ENCODE measurements at regions not wholly inside any gene's neighbourhood (a gene's known extent, or its start where the extent isn't known, plus 50 kb on each side); places are given as distances from the start of the nearest gene placed in this dataset.

DNA sequence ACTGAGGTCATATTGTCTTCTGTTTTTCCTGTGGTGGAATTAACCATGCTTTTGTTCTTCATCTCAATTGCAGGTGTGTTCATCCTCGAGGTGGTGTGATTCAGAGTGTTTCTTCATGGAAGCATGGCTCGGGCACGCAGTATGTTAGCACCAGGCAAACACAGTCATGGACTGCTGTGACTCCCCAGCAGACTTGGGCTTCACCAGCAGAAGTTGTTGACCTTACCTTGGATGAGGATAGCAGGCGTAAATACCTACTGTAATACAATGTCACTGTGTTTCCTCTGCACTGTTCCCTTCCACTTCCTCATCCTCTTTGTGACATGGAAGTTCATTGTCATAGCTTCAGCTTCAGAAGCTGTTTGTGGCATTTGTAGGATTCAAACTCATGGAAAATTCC lies 158.7 kb downstream of the HAUS1 start:
- in situ Hi-C loops (cut with HindIII; ENCODE audit: low sequenced_read_pairs) = no loop called here

DNA sequence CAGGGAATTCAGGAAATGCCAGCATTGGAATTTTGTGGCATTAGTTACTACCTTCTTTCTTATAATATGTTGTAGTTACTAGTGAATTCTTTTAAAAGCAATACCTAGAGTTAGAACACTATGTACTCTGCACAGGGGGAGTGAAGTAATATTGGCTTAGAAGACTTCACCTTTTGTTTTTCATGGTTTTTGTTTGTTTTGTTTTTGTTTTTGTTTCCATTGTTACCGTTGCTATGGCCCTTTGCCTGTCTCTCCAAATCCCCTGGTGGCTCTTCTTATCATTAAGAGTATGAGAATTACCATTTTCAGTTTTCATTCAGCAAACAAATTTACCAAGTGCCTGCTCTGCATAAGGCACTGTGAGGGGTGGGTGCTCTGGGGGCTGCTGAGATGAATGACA lies 160.1 kb downstream of the HAUS1 start:
- in situ Hi-C loops (cut with HindIII; ENCODE audit: low sequenced_read_pairs) = no loop called here

DNA sequence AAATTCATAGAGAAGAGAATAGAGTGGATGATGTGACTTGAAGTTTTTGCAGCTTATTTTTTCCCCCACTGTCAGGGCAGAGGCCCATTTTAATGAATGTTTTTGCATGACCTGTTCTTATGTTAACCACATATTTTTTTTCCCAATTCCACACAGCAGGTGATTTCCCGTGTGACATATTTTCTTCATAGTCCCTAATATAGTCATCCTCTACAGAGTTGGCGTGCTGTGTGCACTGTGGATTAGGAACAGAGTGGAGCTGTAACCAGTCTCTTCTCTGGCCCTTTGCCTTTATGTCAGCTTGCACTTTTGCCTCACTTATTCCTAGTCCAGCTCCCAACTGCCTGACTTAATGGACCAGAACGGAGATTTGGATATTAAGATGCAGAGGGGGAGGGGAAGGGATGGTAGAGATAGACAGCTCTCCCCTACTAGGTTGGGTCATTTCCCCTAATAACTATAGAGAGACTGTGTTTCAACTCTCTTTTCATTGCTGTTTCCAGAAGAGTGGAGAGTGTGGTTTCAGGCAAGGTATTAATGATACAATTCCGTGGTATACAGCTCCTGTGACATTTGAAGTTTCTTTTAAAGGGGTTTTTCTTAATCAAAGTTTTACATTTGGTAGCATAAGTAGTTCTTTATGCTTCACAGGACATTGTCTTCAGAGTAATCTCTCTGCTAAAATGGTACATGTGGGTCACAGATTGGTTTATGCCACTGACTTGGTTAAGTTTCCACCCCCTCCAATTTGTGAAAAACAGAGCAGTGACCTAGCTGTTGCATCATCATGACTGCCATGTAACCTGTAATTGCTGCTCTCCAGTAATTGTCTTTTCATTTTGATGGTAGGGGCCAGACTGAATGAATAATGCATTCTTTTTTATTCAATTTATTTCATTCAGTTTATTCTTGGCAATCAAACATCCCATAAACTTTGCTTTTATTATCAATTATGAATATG lies 161.3 kb downstream of the HAUS1 start:
- in situ Hi-C loops (cut with HindIII; ENCODE audit: low sequenced_read_pairs) = no loop called here

DNA sequence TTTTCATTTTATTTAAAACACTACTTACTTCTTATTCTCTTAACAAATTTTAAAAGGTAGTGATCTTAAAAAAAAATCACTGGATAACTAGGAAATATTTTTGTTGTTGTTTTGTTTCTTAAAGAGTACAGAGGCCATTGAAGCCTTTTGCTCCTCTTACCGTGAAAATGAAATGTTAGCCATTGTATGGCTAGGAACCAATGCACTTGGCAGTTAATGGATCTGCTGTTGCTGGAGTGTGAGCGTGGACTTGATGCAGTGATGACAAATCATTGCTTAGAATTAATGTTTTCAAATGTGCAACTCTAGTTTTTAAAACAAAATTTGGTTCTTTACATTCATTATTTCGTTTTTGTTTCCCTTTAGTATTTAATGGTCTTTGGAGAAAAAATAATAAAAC lies 162.3 kb downstream of the HAUS1 start:
- in situ Hi-C loops (cut with HindIII; ENCODE audit: low sequenced_read_pairs) = no loop called here

DNA sequence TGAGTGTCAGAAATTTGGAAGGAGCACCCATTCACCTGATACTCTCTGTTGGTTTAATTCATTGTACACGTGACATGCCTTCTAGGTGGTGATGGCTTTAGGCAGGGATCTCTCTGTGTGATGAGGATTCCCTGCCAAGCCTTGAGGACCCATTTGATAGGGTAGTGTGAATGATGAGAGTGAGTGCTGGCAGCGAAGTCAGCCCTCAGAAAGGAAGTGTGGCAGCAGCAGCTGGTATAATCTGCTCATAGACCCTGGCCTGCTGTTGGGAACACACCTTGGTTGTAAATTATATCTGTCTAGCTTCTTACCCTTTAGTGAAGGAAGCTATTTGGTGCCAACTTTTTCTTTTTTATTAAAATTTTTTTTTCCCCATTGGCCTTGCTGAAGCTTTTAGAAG lies 164.5 kb downstream of the HAUS1 start:
- in situ Hi-C loops (cut with HindIII; ENCODE audit: low sequenced_read_pairs) = no loop called here

DNA sequence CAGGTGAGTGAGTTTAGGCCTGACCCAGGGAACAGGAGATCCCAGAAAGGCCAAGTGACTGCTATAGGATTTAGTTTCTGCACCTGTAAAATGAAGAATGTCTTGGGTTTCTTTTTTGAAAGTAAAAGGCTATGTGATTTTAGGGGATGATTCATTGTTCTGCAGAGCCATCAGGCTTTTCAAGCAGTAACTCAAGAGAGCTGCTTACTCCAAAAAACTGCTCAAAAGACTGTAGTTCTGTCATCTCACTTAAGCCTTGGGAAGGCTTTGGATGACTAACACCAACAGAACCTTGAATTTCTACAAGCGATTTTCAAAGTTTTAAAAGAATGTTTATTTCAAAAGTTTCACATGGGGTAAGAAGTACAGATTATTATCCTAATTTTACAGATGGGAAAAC lies 165.1 kb downstream of the HAUS1 start:
- in situ Hi-C loops (cut with HindIII; ENCODE audit: low sequenced_read_pairs) = no loop called here

DNA sequence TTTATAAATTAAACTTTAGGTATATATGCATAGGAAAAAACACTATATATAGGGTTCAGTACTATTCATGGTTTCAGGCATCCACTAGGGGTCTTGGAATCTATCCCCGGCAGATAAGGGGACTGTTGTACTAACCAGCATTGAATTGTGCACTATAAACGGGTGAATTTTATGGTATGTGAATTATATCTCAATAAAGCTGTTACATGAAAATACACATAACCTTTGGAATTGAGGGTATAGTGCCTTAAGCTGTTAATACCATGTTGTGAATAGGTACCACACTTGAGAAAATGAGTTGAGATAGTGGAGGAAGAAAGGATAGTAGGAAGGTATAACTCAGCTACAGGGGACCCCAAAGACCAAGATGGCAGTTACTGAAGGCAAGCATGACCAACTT lies 167.3 kb downstream of the HAUS1 start:
- in situ Hi-C loops (cut with HindIII; ENCODE audit: low sequenced_read_pairs) = no loop called here

DNA sequence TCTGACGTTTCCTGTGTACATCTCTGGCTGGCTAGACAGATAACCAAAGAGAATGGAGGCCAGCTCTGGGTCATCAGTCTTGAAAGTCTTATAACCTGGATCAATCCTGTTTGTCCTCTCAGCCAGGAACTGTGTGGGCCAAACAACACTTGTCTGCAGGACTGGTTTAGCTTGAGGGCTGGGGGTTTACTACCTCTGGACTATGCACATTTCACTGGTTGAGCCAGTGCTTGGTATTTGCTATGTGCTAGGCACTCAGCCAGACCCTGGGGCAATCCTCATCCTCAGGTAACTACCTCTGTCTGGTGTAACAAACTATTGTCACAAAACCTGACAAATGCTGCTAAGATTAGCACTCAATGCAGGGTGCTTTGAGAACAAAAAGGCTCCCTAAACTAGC lies 169.7 kb downstream of the HAUS1 start:
- in situ Hi-C loops (cut with HindIII; ENCODE audit: low sequenced_read_pairs) = no loop called here

DNA sequence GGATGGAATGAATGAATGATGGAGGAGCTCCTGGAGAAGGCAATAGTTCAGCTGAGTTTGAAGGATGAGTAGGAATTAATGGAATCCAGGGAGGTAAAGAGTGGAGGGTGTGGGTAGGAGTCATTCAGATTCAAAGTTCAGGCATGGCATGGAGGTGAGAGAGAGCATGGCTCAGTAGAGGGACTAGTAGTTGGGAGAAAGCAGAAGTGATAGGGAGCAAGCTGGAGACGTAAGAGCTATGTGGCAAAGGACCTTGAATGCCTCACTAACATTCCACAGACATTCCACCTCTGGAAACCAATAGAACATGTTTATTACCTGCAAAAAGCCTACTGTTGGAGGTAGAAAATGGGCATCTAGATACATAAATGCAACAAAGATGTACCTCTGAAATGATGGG lies 170.1 kb downstream of the HAUS1 start:
- in situ Hi-C loops (cut with HindIII; ENCODE audit: low sequenced_read_pairs) = no loop called here

DNA sequence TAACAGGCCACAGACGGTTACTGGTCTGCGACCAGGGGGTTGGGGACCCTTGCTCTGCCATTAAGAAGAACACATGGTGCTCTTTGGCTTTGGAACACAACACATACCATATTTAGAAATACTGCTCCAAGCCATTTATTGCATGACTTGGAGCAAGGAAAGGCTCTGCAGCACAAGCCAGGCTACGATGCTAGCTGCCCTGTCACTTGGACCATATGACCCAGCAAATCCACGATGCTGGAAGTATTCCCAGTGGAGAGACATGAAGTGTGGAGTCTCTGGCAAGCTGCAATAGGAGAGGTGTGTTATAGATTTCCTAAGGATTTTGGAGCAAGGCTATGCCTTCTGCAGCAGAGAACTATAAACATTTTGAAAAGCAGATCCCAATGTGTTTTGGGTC lies 171.2 kb downstream of the HAUS1 start:
- in situ Hi-C loops (cut with HindIII; ENCODE audit: low sequenced_read_pairs) = no loop called here

DNA sequence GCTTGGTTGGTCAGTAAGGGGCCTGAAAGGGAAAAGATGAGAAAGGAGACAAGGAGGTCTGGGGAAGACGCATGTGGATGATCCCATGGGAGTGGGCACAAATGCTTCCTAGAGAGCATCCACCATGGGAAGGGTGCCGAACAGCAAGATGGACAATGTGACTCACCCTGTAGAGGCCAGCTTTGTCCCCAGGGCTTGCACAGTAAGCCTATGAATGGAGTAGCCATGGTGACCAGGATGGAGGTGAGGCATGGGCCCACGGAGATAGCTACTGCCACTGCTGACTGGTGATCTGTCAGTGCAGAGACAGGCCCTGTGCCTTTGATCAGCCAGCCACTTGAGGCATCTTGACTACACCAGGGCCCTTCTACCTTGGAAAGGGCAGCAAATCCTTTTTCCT lies 172.6 kb downstream of the HAUS1 start:
- in situ Hi-C loops (cut with HindIII; ENCODE audit: low sequenced_read_pairs) = no loop called here

DNA sequence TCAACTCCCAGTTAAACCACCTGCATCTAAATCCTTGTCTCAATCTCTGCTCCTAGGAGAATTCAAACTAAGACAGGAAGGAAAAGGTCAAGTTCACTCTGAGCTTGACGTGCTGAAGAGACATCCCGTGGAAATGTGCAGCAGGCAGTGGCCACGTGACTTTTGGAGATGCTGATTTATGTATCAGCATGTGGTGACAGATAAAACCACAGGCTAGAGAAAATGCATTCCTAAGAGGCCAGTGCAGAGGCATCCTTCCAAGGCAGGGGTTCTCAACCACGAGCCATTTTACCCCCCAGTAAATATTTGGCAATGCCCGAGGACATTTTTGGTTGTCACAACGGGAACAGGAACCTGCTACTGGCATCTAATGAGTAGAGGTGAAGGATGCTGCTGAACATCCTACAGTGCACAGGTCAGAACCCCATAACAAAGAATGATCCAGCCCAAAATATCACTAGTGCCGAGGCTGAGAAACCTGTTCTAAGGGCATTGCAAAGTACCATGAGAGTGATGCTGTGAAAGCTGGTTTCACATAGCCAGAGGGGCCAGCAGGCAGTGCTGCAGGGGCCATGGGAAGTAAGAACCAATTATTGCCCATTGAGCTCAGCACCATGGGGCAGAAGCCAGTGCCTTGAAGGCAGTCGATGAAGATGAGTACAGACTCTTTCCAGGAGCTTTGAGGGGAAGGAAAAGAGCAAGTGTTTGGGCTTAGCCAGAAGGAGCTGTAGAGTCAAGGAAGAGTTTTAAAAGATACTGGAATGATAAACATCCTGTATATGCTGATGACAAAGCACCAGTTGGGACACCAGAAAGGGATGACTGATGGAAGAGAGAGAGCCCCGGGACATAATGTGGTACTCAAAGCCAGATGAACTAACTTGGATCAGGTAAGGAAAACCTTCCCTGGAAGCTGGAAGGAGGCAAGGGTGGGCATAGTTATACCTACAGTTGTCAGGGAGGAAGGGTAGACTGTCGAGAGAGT lies 174.6 kb downstream of the HAUS1 start:
- in situ Hi-C loops (cut with HindIII; ENCODE audit: low sequenced_read_pairs) = no loop called here

DNA sequence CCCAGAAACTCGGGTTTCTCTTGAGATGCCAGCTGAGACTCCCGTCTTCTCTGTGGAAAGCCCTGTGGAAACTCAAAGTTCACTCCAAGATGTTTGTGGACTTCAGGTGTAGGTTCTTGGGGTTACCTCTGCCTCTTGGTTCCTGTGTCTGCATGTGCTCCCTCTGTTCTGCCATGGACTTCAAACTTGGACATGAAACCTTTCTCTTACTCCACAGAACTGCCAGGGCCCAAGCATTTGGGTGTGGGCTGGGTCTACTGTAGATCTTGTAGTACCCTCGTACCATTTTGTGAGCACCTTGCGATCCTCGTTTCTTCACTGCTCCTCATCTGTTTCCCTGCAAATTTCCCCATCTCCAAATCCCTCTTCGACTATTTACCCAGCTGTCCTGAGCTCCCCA lies 175.5 kb downstream of the HAUS1 start:
- in situ Hi-C loops (cut with HindIII; ENCODE audit: low sequenced_read_pairs) = loop anchor here (5.0 kb wide), 1 partner anchor 93 kb away; no protein-coding TSS in a partner anchor

DNA sequence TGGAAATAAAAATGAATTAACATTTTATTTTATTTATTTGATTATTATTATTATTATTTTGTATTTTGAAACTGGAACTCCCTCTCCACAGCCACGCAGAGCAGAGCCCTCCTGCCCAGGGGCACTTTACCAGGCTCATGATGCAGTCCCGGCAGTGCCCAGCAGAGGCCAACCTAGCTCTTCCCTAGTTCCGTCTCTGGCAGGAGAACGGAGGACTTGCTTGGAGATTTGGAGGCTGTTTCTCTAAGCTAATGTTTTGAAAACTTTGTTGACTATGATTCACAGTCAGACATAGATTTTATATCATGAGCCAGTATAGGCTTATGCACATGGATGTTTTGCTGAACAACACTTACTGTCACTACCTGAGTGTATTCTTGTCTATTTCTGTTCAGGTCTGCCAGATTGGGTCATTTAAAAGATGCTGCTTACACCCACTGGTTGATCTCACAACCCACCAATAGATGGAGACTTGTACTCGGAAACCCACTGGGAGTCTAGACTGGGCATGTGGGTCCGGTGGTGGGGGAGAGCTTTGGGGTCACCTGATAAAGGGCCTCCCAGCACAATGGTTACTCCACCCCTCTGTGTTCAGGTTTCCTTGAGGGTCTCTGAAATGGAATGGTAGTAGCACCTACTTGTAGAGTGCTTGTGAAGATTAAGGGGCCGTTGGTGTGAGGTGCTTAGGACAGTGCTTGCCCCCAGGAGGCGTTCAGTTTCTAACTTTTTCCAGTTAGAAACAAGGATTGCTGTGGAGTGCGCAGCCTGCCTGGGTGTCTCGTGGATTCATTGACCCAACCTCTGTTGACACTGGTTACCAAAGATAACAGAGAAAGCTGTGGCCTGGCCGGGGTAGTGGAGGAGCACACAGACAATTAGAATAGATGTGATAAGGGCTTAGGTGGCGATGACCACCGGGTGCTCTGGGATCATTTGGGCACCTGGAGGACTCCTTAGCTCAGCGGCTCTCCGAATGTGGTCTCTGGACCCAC lies 177.3 kb downstream of the HAUS1 start:
- in situ Hi-C loops (cut with HindIII; ENCODE audit: low sequenced_read_pairs) = loop anchor here (5.0 kb wide), 1 partner anchor 91 kb away; no protein-coding TSS in a partner anchor

DNA sequence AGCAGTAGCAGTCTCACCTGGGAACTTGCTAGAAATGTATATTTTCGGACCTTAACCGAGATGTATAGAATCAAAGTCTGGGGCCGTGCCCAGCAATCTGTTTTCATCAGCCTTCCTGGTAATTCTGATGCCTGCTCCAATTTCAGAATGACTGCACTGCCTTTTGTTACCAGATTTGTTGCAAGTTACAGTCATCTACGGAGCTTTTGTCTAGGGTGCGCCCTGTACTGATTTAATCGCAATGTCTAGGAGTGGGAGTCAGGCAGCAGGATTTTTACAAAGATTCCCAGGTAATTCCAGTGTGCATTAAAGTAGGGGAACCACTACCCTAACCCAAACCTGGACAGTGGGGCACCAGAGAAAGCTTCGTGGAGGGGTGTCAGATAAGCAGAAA lies 178.0 kb downstream of the HAUS1 start:
- in situ Hi-C loops (cut with HindIII; ENCODE audit: low sequenced_read_pairs) = loop anchor here (5.0 kb wide), 1 partner anchor 90 kb away; no protein-coding TSS in a partner anchor

DNA sequence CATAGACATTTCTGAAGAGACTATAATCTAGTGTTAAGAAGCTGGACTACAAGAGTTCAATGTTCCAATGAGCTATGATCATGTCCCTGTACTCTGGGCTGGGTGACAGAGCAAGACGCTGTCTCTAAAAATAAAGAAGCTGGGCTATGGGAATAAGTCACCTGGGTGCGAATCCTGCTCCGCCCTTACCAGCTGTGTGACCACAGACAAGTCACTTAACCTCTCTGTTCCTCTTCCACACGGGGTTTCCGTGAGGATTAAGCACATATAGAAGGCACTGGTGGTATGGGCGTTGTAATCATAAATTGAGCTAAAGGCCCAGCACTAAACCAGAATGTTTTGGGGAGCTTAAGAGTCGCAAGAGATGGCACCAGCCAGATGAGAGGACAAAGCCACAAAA lies 178.5 kb downstream of the HAUS1 start:
- in situ Hi-C loops (cut with HindIII; ENCODE audit: low sequenced_read_pairs) = loop anchor here (5.0 kb wide), 1 partner anchor 90 kb away; no protein-coding TSS in a partner anchor

DNA sequence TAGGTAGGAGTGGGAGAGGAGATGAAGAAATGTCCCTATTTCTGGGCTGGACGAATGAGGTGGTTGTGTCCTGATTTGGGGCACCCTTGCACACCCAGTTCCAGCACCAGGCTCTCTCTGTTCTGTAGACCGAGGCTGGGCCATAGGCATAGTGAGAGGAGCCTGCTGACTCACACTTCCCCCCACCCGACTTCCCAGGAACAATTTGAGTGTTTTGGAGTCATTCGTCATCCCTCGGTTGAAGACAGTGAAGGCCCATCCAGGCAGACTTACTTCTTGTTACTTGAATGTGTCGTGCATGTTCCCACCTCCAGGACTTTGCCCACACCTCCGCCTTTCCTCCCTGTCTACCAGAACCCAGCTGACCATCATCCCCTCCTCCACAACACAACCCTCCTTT lies 179.1 kb downstream of the HAUS1 start:
- in situ Hi-C loops (cut with HindIII; ENCODE audit: low sequenced_read_pairs) = loop anchor here (5.0 kb wide), 1 partner anchor 89 kb away; no protein-coding TSS in a partner anchor

DNA sequence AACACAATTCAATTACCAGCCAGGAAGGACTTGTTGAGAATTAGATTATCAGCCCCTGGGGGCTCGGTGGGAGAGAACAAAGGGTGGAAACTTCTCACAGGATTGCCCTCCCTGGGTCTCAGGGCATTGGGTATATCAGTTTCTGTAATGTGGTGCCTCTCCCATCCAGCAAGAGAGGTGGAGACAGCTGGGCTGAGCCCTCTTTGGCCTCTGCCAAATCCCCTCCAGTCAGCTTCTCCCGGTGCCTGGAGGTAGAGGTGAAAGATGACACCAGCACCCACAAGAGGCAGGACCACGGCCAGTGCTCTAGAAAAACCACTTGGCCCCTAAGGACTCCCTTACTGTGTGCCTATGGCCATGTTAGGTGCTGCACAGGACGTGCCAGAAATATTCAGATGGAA lies 179.7 kb downstream of the HAUS1 start:
- in situ Hi-C loops (cut with HindIII; ENCODE audit: low sequenced_read_pairs) = loop anchor here (5.0 kb wide), 1 partner anchor 88 kb away; no protein-coding TSS in a partner anchor

DNA sequence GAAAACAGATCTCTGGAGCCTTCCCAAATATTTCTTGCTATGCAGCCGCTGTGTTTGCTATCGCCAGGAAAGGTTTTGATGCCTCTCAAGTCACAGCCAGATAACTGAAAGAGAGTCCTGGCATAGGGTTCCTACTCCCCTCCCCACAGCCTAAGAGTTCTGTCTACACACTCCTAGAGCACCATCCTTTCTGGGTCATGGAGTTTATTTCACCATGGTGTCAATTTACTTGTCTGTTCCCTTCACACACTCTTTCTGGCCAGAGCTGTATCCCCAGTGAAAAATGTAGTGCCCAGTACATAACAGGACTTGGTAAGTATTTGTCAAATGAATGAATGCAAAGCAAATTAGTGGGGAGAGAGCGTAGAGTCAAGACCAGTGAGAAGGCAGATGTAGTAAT lies 185.3 kb downstream of the HAUS1 start:
- in situ Hi-C loops (cut with HindIII; ENCODE audit: low sequenced_read_pairs) = no loop called here

DNA sequence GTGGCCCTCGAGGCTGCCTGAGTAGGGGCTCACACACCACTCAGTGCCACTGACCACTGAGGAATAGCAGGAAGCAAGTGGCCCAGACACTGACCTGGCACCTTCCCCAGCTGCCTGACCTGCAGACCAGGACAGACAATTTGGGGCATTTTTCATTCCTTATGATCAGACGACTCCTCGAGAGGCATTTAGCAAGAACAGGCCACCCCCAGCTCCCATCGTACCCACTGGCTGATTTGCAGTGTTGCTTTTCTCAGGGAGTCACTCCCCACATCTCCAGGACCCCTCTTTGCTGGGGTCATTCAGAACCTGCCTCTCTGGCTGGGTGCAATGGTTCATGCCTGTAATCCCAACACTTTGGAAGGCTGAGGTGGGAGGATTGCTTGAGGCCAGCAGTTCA lies 185.7 kb downstream of the HAUS1 start:
- in situ Hi-C loops (cut with HindIII; ENCODE audit: low sequenced_read_pairs) = no loop called here

Data from DLD1 (cell line).